ENCODE measurements at regions not wholly inside any gene's neighbourhood (a gene's known extent, or its start where the extent isn't known, plus 50 kb on each side); places are given as distances from the start of the nearest gene placed in this dataset.

- H3K9me3 Mint-ChIP-seq, result peaks cover 53% of the 10 kb centered on the region
- H3K36me3 Mint-ChIP-seq (ENCODE audit: low read depth), result peaks cover 5% of the 10 kb centered on the region; the same call in 1 of the 2 replicates
- H3K27ac Mint-ChIP-seq, result no peak overlapping the region
- H3K4me1 Mint-ChIP-seq (ENCODE audit: low read depth), result no peaks in the 10 kb centered on the region
- no peak overlapping the region for H3K4me3 Mint-ChIP-seq
- no peak for TF ChIP-seq CTCF (IDR thresholded peaks at IDR 0.05)
- no peak for DNase-seq
- H3K27me3 Mint-ChIP-seq (ENCODE audit: insufficient read depth), result no peaks in the 10 kb centered on the region; the same call in none of the 2 replicates
Measured at GRCh38 chr12:13788626-13789025, 192.8 kb downstream of the GRIN2B start.

DNA sequence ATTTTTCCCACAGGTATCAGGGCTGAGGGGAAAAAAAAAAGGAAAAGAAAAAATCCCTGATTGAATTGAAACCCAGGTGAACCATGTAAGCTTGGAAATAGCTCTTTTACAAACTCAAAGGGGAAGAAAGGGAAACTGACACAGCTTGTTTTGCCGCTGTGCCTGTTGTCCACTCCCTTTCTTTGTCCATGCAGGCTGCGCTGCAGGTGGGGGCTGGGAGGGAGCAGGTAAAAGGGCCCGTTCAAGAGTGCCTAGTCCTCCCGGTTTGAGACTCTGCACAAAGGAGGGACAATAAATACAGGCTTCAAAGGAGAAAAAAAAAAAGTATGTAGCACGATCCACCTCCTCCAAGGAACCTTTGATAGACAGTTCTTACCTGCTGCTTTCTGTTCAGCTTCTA is 194.8 kb downstream of the GRIN2B start:
- TF ChIP-seq CTCF (IDR thresholded peaks at IDR 0.05), result no peak
- no peaks in the 10 kb centered on the region for H3K4me1 Mint-ChIP-seq (ENCODE audit: low read depth)
- H3K36me3 Mint-ChIP-seq (ENCODE audit: low read depth), result peaks cover 5% of the 10 kb centered on the region; the same call in 1 of the 2 replicates
- peaks cover 54% of the 10 kb centered on the region for H3K9me3 Mint-ChIP-seq
- no peak overlapping the region for H3K27ac Mint-ChIP-seq
- no peak overlapping the region for H3K4me3 Mint-ChIP-seq
- DNase-seq, result no peak
- no peaks in the 10 kb centered on the region; the same call in none of the 2 replicates for H3K27me3 Mint-ChIP-seq (ENCODE audit: insufficient read depth)

DNA sequence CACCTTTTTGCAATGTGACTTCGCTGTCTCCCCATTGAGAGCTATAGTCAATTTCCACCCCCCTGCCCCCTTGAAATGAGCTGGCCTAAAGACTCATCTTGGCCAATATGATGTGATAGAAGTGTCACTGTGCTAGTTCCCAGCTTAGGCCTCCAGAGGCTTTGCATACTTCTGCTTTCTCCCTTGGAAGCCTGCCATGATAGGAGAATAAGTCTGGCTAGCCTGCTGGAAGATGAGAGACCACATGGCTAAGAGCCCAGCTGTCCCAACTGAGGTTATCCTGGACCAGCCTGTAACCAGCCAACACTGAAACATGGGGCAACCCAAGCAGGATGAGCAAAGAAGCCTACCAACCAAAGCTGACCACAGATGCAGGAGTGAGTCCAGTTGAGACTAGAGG is 196.9 kb downstream of the GRIN2B start:
- Mint-ChIP-seq H3K4me3 (no peak overlapping the region), H3K4me1 (ENCODE audit: low read depth) (no peaks in the 10 kb centered on the region), H3K36me3 (ENCODE audit: low read depth) (no peaks in the 10 kb centered on the region), H3K27ac (no peak overlapping the region), H3K9me3 (peaks cover 55% of the 10 kb centered on the region), H3K27me3 (ENCODE audit: insufficient read depth) (no peaks in the 10 kb centered on the region; the same call in 1 of the 2 replicates)
- TF ChIP-seq CTCF (IDR thresholded peaks at IDR 0.05), result no peak
- no peak for DNase-seq

GRCh38 chr12:13780453-13780852 is 200.9 kb downstream of the GRIN2B start:
- H3K36me3 Mint-ChIP-seq (ENCODE audit: low read depth), result no peaks in the 10 kb centered on the region
- H3K4me1 Mint-ChIP-seq (ENCODE audit: low read depth), result no peaks in the 10 kb centered on the region
- H3K9me3 Mint-ChIP-seq, result peaks cover 64% of the 10 kb centered on the region
- H3K4me3 Mint-ChIP-seq, result no peak overlapping the region
- H3K27me3 Mint-ChIP-seq (ENCODE audit: insufficient read depth), result peaks cover 2% of the 10 kb centered on the region; the same call in 1 of the 2 replicates
- TF ChIP-seq CTCF (IDR thresholded peaks at IDR 0.05), result no peak
- no peak for DNase-seq
- no peak overlapping the region for H3K27ac Mint-ChIP-seq

GRCh38 chr12:13777374-13777773 is 204.0 kb downstream of the GRIN2B start:
- DNase-seq, result no peak
- peaks cover 51% of the 10 kb centered on the region for H3K9me3 Mint-ChIP-seq
- H3K27me3 Mint-ChIP-seq (ENCODE audit: insufficient read depth), result peaks cover 2% of the 10 kb centered on the region; the same call in 1 of the 2 replicates
- H3K4me1 Mint-ChIP-seq (ENCODE audit: low read depth), result no peaks in the 10 kb centered on the region
- no peak for TF ChIP-seq CTCF (IDR thresholded peaks at IDR 0.05)
- no peak overlapping the region for H3K27ac Mint-ChIP-seq
- H3K36me3 Mint-ChIP-seq (ENCODE audit: low read depth), result no peaks in the 10 kb centered on the region; the same call in 1 of the 2 replicates
- no peak overlapping the region for H3K4me3 Mint-ChIP-seq

DNA sequence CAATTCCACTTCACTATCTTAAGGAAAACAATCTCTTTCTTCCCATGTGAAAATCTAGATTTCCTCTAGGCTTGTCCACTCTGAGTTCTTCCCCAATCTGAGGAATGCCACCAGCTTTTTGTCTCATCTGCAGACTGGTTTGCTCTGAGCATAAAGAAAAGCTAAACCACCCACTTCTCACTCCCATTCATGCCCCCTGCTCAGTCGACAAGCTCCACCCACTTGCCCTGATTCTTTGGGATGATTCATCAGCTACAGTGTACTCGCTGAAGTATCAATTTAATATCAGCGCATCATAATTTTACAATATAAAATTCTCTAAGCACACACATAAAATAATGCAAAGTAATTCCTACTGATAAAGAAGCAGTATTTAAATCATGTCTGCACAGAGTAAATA is 209.1 kb downstream of the GRIN2B start:
- Mint-ChIP-seq H3K36me3 (ENCODE audit: low read depth) (no peaks in the 10 kb centered on the region; the same call in 1 of the 2 replicates), H3K9me3 (peaks cover 41% of the 10 kb centered on the region), H3K27ac (no peak overlapping the region), H3K27me3 (ENCODE audit: insufficient read depth) (0 out of 2 replicates have a peak, but pooled peaks cover 2% of the 10 kb centered on the region), H3K4me1 (ENCODE audit: low read depth) (no peaks in the 10 kb centered on the region), H3K4me3 (no peak overlapping the region)
- TF ChIP-seq CTCF (IDR thresholded peaks at IDR 0.05), result no peak
- no peak for DNase-seq

All from HFFc6 (cell line).